HG03196 (cell line): ENCODE measurements at regions not wholly inside any gene's neighbourhood (a gene's known extent, or its start where the extent isn't known, plus 50 kb on each side); places are given as distances from the start of the nearest gene placed in this dataset.
A peak's percentile ranks its signal among the peaks of the same experiment; 100 is the strongest.
"Not testable (repeated sequence)": the region's sequence is repeated elsewhere in the genome, so short reads cannot be mapped to it uniquely, and the experiment has no call there.

Source experiments
- ATAC-seq: cut with Tn5 transposase; IDR thresholded peaks from one replicate; pipeline ENCODE4 v1.9.1; 2021; ENCODE audit not compliant: unreplicated experiment

DNA sequence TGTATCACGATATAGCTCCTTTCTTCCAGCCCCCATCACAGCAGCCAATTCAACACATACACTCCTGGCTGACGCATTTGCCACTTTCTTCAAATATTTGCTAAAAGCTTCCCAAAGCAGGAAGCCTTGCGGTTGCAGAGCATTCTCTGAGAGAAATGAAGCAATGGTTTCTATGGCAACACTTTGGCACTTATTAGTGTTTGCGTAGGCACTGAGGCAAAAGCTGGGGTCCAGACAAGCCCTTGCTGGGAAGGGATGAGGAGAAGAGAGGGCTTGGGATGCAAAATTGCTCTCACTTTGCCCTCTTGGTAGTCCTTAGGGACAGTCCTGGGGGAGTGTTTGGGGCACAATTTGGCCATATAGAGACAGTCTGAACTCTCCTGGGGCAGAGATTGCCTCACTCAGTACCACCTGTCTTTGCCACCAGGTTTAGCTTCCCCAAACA is 55.0 kb upstream of the PAK3 start:
- peak; percentile 86 for ATAC-seq

DNA sequence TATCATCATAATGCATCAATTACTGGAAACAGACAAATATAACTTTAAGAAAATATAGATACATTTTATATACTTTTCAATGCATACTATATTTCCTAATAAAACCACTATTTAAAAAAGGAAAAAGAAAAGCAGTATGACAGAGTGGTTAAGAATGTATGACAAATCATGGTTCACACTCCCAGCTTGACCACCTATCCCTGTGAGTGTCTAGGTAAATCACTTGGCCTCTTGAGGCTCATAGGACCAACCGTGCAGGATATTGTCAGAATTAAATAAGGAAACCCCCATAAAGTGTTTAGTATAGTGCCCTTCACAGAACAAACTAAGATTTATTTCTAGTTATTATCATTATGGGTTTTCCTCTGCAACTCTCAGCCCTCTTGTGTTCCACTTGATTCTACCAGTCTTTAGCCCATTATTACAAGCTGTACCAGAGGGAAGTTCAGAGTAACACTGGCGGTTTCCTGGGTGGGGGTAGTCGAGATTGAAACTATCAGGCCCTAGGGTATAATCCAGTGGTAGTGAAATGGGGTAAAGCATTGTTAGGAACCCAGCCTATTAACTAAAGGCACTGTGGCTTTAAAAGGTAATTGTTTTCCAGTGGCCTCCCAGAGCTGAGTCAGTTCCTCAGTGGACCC is 55.5 kb upstream of the PAK3 start:
- peak; percentile 54 for ATAC-seq

DNA sequence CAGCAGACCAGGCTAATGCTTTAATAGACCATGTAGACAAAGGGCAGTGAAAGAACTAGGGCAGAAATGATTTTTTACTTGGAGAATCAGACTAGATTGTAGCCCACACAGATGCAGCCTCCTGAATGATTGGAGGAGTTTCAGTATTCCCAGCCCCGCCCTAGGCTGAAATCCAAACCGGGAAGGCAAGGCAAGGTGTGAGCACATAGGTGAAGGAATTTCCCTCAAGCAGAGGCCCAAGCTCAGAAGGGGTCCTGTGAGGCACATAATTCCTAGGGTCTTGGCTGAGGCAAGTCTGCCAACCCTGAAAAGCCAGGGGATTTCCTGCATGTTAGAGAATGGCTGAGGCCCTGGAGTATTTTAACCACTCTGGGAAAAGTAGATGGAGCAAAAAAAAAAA is 56.4 kb upstream of the PAK3 start:
- ATAC-seq, result no peak

DNA sequence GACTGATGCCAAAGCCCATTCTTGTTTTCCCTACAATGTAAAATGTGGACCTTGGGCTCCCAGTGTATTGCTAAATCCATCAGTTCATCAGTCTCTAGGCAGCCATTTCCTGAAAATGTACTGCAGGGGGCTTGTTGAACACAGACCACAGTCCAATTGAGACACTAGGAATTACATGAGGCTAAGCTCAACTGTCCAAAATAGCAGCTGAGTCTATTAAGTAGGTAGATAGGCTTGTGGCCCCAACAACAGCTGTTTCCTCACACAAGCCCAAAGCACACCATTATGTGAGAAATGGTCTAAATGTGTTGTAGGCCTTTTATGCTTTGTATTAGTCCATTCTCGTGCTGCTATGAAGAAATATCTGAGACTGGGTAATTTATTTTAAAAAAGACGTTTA is 60.0 kb upstream of the PAK3 start:
- ATAC-seq, result no peak

DNA sequence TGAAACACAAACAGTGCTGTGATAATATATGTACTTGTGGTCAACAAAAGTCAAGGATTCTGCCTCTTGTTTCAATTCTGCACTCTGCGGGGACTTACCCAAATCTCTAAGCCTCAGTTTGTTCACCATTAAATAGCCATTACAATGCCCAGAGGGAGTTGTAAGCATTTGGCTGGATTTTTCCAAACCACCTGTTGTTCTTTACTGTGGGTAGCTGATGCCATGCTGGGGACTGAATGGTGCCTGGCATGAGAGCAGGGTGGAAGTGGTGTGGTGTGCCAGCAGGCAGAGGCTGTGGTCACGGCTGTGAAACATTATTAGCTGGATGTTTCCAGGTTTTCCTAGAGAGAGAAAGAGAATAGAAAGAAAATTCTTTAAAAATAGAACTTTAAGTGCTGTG is 60.7 kb upstream of the PAK3 start:
- ATAC-seq, result no peak

DNA sequence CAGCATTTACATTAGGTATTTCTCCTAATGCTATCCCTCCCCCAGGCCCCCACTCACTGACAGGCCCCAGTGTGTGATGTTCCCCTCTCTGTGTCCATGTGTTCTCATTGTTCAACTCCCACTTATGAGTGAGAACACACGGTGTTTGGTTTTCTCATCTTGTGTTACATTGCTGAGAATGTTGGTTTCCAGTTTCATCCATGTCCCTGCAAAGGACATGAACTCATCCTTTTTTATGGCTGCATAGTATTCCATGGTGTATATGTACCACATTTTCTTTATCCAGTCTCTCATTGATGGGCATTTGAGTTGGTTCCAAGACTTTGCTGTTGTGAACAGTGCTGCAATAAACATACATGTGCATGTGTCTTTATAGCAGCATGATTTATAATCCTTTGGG is 73.0 kb upstream of the PAK3 start:
- ATAC-seq, result not testable (repeated sequence)

DNA sequence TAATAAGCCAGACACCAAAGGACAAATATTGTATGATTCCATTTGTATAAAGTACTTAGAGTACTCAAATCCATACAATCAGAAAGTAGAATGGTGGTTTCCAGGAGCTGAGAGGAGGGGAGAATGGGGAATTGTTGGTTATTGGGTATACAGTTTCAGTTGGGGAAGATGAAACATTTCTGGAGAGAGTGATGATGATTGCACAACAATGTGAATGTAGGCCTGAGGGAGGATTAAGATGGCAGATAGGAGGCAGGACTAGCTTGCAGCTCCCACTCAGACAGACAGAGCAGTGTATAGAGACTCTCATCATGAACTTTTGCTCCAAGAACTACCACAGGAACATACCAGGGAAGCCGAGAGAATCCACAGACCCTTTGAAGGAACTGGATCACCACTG is 75.7 kb upstream of the PAK3 start:
- ATAC-seq, result no peak

DNA sequence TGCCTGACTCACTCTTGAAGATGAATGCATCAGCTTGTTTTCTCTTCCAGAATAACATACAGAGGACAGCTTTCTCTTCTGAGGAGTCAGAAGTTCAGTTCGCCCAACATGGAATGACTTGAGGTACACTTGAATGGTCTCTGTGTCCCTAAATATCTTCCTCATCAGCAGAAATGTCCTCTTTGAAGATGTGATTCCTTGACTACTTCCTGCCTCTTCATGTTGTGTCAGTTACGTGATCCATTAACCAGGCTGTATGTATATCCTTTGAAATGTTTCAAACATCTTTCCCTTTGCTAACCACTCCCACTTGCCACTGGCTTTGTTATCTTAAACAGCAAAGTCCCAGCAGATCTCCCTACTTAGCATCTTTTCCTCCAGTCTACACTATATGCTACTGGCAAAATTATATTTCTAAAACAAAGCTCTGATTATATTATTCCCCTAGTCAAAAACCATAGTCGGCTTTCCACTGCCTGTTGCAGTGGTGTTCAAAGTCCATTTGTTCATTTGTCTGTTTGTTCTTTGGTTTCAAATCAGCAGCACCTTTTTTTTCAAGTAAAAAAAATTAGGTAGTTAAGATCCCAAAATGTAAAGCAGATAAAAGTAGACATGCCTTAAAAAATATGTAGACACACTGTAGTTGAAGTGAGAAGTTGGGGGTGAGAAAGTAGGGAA is 82.1 kb upstream of the PAK3 start:
- ATAC-seq, result no peak

DNA sequence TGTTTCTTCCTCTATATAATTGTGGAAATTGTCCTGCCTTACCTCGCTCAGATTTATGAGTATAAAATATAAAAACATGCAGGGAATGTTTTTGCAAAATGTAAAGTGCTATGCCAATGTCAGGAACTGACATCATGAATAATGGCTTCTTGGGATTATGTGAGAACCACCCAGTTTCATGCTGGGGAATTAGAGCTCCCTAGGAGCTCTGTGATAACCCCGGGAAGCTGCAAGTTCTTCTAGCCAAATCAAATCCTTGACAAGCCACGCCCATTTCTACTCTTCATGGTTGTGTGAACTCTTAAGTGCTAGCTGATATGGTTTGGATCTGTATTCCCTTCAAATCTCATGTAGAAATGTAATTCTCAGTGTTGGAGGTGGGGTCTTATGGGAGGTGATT is 85.9 kb upstream of the PAK3 start:
- ATAC-seq, result no peak

DNA sequence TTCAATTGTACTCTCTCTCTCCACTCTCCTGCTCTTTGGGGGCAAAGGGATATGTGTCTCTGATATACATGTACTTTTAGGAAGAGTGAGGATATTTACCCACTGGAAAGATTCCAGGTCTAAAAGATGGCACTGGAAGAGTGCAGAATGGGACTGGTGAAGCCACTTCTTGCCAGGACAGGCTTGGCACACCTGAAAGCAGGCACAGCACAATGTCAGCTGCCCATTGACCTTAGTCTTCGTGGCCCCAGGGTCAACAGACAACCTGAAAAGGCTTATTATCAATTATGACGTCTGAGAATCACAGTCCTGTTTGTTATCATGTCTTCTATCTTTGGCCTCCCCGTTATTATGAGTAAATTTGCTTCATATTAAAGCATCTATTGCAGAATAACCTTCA is 86.7 kb upstream of the PAK3 start:
- ATAC-seq, result no peak

DNA sequence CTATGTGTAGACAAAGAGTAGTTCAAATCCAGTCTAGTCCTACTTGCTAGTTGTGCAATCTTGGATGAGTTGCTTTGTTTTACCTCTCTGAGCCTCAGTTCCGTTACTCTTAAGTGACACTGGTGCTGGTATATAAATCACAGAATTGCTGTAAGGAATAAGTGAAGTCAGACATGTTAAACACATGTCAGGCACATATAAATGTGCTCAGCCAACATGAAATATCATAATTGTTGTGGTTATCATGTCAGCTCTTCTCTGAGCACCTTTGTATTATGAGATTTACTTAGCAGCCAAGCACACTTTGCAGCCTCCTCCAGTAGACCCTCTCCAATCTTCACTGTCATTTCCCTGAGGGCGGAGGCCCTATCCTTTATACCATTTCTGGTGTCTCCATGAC is 87.9 kb upstream of the PAK3 start:
- ATAC-seq, result no peak

DNA sequence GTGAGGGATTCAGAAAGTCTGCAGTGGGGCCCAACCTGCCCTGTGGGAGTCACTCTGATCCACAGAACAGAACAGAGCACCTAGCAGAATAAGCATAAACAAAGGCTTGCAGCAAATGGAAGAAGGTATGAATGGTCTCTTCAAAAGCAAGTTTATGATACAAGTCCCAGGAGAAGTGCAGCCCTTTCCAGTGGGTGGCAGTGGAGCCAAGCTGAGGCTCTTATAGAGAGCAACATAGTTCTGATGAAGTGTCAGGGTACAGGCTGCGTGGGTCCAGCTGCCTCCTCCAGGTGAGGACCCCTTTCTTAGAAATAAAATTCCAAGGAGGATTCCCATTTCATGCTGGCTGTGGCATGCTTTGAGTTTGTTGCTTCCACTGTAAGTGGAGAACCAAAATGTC is 88.8 kb upstream of the PAK3 start:
- ATAC-seq, result no peak

DNA sequence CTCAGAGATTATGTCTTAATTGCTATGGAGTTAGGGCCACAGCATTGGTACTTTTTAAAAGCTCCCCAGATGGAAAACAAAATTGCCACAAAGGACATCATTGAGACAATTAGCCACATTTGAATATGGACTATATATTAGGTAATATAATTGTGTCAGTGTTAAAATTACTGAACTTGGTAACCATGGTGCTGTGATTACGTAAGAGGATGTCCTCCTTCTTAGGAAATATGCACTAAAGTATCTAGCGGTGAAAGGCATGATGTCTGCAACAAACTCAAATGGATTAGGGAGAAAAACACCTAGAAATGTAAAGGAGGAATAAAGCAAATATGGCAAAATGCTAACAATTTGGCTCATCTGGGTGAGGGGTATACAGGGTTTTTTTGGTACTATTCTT is 89.9 kb upstream of the PAK3 start:
- no peak for ATAC-seq

DNA sequence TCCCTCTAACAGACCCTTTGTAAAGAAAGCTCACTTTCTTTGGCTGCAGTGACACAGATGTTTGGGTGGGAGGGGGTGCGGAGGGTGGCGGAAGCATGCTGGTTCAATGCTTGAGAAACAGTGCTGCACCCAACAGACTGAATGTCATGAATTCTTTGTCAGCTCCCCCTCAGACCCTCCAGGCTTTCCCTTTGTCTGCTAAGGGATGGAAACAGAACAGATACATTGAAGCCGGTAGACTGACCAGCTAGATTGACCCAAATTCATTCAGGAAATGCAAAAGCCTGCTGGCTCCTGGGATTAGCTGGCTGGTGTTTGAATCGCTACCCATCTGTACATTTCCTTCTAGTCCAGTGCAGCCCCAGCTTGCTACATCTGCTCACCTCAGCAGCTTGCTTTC is 90.8 kb upstream of the PAK3 start:
- ATAC-seq, result no peak

DNA sequence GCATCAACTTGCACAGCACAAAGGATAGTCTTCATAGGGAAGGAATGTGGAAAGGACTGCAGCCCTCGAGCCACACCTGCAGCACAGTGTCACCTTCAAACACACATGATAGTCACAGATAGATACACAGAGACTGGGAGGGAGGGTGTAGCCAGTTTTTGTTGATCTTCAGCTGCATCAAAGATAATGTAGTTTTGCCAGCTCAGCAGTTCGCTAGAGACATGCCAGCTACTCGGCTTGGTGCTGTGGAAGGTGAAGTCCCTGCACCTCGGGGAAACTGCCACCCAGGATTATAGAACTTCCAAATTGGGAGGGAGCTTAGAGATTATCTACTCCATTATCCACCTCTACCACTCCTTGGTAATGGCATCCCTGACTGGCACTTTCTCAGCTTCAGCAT is 92.9 kb upstream of the PAK3 start:
- no peak for ATAC-seq

DNA sequence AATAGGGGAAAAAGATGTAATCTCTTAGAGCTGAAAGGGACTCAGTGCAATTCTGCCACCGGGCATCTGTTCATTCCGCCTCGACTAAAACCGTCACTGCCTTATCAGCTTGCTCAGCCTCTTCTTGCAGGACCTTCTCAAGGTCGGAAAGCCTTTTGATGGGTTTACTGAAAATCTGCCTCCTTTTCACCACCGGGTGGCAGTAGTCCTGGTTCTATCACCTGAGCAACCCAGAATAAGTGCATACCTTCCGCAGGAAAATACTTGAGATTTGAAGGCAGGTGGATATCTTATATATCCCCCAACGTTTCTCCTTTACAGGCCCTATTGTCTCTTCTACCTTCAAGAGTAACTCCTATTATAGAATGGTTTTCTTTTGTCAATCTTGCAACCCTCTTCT is 103.4 kb upstream of the PAK3 start:
- ATAC-seq, result no peak

DNA sequence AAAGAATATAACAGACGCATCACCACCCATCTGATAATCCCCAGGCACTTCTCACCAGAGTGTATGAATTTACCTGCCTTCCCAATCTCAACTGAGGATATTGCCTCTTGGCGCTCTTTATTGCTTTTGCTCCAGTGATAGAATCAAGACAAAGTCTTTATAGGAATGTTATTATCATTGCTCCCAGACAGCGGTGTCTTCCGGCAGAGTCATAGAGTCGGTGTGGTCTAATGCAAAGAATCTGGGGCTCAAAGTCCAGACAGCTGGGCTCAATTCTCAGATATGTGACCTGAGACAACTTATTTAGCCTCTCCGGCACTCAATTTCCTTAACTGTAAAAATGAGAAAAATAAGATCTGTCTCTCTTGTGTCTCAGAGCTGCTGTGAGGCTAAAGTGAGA is 106.1 kb upstream of the PAK3 start:
- ATAC-seq, result no peak

DNA sequence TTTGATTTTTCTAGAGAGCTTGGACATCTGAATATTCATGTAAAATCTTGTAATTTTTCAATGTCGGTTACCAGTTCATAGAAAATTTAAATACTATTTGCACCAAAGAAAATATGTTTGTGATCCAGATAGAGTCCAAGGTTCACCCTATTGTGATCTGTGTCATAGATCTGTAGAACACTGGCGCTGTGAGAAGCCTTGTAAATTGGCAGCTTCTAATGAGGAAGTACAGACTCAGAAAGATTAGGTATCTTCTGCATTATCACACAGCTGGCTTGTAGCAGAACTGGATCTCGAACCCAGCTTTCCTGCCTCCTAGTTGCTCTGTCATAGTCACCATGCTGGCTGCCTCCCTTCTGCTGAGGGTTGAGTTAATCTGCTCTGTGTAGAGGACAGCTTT is 106.5 kb upstream of the PAK3 start:
- ATAC-seq, result no peak

DNA sequence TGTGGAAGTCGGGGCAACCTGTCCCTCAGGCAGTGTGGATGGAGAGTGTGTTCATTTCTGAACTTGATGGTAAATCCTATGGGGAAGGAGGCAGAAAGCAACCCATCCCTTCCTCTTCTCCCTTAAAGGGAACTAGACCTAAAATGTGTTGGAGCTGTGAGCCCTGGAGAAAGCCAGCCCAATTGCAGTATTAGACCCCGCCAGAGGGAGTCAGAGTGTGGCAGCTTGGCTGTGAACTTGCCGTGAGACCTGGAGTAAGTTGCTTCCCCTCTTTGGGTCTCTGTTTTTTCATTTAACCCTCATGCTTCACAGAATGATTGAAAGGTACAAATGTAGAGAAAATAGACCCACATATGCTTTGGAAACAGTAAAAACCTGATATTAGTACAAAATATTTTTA is 108.7 kb upstream of the PAK3 start:
- no peak for ATAC-seq

DNA sequence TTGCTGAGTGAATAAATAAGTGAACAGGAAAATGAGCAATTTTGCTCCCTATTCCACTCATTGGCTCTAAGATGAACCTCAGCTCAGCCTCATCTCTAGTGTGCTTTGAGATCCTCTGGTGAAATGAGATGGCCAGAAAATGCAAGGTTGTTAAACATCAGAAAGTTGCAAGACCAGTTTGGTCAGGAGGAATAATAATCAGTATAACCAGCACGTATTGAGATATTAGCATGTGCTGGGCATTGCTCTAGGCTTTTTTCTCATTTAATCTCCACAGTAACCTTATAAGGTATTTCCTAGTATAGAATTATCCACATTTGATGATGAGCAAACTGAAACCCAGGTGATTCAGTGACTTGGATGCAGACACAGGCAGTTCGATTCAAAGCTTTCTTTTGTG is 110.5 kb upstream of the PAK3 start:
- ATAC-seq, result no peak

DNA sequence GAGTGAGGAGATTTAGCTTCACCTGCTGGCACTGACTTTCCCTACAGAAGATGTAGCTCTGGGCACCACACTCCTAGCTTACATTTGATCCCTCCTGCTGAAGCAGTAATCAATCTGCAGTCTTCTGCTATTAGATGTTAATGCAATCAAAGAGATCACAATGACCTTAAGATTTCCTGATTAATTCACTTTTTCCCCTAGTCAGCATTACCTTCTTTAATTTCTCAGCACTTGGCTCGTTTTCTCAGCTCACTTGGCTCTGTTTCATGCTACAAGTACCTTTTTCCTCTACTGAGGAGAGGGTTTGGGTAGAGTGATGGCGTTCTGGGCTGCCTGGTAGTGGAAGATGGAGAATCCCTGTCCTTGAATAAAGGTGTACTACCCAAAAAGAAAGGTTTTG is 113.0 kb upstream of the PAK3 start:
- ATAC-seq, result no peak

DNA sequence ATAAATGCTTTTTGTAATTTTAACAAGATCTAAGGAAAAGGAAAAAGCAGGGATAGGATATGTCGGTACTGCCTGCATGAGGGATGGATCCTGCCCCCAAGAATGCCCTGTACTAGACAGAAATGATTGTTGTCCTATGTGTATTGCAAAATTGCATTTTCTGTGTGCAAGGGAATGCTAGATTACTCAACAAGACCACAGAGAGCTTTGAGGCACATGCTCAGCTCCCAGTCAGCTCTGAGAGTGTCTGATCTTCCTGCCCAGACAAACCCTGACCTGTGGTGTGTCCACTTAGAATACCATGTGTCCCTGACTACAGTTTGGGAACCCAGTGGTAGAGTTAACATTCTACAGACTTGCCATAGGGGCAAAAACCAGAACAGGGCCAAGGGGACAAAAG is 129.2 kb upstream of the PAK3 start:
- no peak for ATAC-seq

DNA sequence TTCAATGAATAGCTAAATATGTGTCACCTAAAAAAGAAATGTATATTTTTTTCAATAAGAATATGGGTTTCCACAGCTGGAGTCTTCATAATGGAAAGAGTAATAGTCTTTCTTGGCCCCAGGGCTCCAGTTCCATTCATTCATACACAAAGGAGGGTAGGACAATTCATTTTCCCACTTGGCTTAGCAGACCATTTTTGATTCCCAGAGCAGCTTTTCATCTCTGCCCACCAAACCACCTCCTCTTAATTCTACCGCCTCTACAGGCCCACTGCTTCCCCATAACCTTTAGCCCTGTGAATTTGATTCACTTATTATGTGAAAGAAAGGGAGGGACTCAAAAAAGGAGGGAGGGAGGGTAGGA is 129.9 kb upstream of the PAK3 start:
- ATAC-seq, result no peak
